Liver (tissue), 3 donors: ENCODE measurements at regions not wholly inside any gene's neighbourhood (a gene's known extent, or its start where the extent isn't known, plus 50 kb on each side); places are given as distances from the start of the nearest gene placed in this dataset.

Experiments used
- CTCF ChIP-seq: fragments of 150-350 bp; IDR thresholded peaks from 2 replicates; pipeline ENCODE4 v1.5.1; 2017; ENCODE audit warnings: improper control_type of control experiment, low read depth, low read length; ENCODE audit not compliant: missing input control
- GABPA ChIP-seq, 2 donors: IDR thresholded peaks in 1 of 2; conservative IDR thresholded peaks in 1 of 2; 2 replicates each; pipeline ENCODE4 v1.6.1; 2016; ENCODE audit warnings: antibody characterized with exemption in 2 of 2, mild to moderate bottlenecking in 1 of 2, moderate library complexity in 1 of 2
- JUND ChIP-seq, 2 donors: IDR thresholded peaks; 2 replicates each; pipeline ENCODE4 v1.6.1; 2016; ENCODE audit warnings: antibody characterized with exemption in 2 of 2
- RAD21 ChIP-seq, 2 donors: IDR thresholded peaks; 2 replicates each; pipeline ENCODE4 v1.6.1; 2016; ENCODE audit warnings: antibody characterized with exemption in 2 of 2, mild to moderate bottlenecking in 2 of 2
- REST ChIP-seq: IDR thresholded peaks from 2 replicates; pipeline ENCODE4 v1.6.1; 2016; ENCODE audit warnings: antibody characterized with exemption, mild to moderate bottlenecking
- TAF1 ChIP-seq: conservative IDR thresholded peaks from 2 replicates; pipeline ENCODE4 v1.6.1; 2016; ENCODE audit warnings: antibody characterized with exemption, mild to moderate bottlenecking
- TF ChIP-seq, protein P1 (sequence below): IDR thresholded peaks from 2 replicates; pipeline ENCODE4 v1.6.1; 2016; ENCODE audit warnings: antibody characterized with exemption
- donor health status: healthy.
- donor health status: healthy.

- TF ChIP-seq CTCF (no peak), GABPA (IDR thresholded peaks at IDR 0.05 in 1 of 2, conservative IDR thresholded peaks at IDR 0.05 in 1 of 2) (no peak), RAD21 (IDR thresholded peaks at IDR 0.05) (no peak), TAF1 (no peak), JUND (IDR thresholded peaks at IDR 0.05) (no peak), REST (no peak)
- TF ChIP-seq, protein P1, sequence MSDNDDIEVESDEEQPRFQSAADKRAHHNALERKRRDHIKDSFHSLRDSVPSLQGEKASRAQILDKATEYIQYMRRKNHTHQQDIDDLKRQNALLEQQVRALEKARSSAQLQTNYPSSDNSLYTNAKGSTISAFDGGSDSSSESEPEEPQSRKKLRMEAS, result no peak
Observed at GRCh38 chr4:58507079-58507478, 1396.9 kb upstream of the IGFBP7 start.
